ENCODE measurements at regions not wholly inside any gene's neighbourhood (a gene's known extent, or its start where the extent isn't known, plus 50 kb on each side); places are given as distances from the start of the nearest gene placed in this dataset.

DNA sequence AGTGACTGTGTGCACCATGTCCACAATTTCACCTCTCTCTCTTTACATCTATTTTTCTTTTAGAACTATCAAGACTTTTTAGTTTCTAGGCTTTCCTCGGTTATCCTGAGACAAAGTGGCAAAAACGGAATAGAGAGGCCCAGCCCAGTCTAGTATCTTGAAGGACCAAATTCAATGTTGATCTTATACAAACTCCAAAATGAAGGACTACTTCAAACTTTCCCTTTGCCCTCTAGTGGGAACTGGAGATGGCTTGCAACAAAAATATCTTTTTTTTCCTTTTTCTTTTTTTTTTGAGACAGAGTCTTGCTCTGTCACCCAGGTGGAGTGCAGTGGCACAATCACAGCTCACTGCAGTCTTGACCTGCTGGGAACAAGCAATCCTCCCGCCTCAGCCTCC is 338.5 kb upstream of the UMPS start:
- TF ChIP-seq, protein P1, sequence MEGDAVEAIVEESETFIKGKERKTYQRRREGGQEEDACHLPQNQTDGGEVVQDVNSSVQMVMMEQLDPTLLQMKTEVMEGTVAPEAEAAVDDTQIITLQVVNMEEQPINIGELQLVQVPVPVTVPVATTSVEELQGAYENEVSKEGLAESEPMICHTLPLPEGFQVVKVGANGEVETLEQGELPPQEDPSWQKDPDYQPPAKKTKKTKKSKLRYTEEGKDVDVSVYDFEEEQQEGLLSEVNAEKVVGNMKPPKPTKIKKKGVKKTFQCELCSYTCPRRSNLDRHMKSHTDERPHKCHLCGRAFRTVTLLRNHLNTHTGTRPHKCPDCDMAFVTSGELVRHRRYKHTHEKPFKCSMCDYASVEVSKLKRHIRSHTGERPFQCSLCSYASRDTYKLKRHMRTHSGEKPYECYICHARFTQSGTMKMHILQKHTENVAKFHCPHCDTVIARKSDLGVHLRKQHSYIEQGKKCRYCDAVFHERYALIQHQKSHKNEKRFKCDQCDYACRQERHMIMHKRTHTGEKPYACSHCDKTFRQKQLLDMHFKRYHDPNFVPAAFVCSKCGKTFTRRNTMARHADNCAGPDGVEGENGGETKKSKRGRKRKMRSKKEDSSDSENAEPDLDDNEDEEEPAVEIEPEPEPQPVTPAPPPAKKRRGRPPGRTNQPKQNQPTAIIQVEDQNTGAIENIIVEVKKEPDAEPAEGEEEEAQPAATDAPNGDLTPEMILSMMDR (IDR thresholded peaks at IDR 0.05; ENCODE audit: insufficient read depth, low read length), result no peak
- TF ChIP-seq POLR2AphosphoS5 (IDR thresholded peaks at IDR 0.05; ENCODE audit: low read depth), result no peak
- no peak for TF ChIP-seq SPI1 (IDR thresholded peaks at IDR 0.05; ENCODE audit: borderline replicate concordance, low read depth)
- TF ChIP-seq GABPA (IDR thresholded peaks at IDR 0.05; ENCODE audit: low read depth), result no peak
